CD4-positive, alpha-beta T cell treated with Interleukin-17A for 1 hour (primary cell): ENCODE measurements at regions not wholly inside any gene's neighbourhood (a gene's known extent, or its start where the extent isn't known, plus 50 kb on each side); places are given as distances from the start of the nearest gene placed in this dataset.

Experiments
- DNase-seq: peaks from one replicate; pipeline ENCODE4 v3.0.0-alpha.2; 2020

GRCh38 chr2:172372436-172372835, 55.0 kb upstream of the ITGA6 start:
- no peak for DNase-seq

DNA sequence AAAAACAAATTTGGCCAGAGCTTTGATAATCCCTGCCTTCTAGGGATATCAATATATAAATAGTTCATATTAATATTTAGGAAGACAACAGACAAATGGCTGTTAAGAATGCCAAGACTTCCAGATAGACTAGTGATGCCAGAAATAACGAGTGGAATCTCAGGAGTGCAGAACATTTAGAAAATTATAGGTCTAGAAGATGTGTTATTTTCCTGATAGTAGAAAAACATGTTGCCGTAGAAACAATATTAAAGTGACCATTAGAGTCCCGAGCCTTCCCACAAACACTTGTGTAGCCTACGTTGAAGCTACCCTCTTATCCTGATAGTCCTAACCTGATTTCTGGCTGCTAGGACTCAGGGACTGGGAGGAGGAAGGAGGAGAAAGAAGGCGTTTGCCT, 54.3 kb upstream of the ITGA6 start:
- DNase-seq: no peak

DNA sequence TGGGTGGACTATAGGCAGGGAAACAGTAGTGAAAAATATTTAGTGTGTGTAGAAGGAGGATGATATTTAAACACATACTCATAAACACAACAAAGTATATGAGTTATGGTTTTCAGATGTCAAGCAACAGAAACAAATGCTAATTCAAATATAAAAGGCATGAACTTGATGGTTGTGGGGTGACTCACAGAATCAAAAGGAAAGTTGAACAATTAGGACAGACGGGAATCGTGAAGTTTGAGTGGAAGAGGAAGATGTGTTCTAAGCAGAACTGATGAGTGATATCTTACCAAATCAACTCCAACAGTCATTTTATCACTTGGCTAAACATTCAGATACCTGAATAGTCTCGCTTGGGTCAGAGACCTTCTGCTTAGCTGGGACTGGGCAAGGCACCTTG, 53.6 kb upstream of the ITGA6 start:
- DNase-seq: no peak

DNA sequence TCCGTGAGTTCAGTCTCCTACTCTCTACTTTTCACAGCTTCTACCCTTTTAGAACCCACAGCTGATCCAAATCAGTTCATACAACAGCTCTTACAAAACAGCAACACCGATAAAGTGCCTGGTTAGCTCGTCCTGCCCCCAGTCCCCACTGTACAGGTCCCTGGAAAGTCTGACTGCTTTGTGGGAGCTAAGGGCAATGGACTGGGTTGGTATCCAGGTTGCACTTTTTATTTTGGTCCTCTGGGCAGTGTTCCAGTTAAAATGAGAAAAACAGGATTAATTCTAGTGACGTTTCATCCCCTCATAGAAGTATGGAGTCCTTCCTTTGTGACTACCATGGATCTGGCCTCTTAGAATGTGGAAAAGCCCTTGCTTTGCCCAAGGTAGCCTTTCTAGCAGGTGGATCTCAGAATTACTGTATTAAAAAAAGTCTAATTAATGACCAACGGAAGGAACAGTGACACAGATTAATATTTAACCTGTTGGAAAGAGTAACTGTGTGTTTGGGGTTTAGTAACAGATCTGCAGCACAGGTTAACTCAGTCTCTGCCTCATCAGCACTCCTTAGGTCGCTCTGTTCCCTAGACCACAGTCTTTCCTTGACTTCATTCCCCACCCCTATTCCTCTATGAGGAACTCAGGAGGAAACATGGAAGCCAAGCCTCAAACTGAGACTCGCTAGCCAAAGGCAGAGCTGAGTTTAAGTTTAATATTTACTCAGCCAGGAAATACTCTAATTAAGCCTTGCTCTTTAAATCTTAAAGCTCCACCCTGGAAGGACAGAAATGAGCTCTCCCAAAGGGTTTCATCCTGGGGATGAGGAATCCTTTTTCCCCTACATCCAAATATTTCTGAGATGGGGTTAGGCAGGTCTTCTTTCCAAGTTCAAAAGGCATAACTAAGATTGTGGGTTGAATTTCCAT, 52.8 kb upstream of the ITGA6 start:
- no peak for DNase-seq

DNA sequence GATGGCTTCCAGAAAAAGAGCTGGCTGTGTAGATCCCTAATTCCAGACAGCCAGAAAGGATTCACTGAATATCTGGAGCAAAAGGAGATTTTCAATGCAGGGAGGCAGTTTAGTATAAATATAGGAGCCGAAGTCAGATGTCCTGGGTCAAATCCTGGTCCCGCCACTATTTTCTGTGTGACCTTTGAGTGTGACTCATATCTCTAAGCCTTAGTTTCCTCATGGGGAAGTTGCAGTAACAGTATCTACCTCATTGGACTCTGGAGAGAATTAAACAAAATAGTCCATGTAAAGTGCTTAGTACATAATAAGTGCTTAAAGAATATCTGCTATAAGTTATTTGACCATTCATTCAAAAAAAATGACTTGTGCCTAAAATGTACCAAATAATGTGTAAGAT, 52.1 kb upstream of the ITGA6 start:
- no peak for DNase-seq

GRCh38 chr2:172376016-172376415, 51.4 kb upstream of the ITGA6 start:
- no peak for DNase-seq

DNA sequence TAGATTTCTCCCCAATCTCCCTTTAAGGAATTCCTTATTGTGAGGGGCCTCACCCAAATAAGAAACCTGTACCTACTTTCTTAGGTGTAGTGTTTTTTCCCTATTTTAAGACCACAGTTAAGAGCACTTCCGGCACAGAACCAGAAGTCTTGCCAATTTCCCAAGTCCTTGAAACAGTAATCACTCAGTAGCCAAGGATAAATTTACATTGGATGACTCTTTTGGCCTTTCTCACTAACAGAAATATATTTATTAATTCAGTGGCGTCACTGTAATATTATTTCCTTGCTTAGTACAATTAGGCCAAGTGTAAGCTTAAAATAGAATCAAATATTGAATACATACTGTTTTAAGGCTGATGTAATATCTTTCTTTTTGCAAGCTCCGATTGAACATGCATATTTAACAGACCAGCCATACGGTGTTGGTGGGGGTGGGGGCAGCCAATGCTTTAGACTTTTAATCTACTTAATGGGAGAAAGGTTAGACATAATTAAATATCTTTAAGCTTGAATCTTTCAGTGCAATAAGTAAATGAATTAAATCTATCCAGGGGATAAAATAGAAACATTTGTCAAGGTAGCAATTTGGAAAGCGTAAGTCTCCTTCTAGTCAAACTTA, 50.8 kb upstream of the ITGA6 start:
- DNase-seq: no peak

- DNase-seq: no peak
These were observed 50.0 kb upstream of the ITGA6 start for GRCh38 chr2:172377408-172377807.
